Mammary epithelial cell (primary cell): ENCODE measurements at regions not wholly inside any gene's neighbourhood (a gene's known extent, or its start where the extent isn't known, plus 50 kb on each side); places are given as distances from the start of the nearest gene placed in this dataset.

ENCODE experiments used
- EZH2 ChIP-seq: IDR thresholded peaks from 2 replicates; pipeline ENCODE4 v1.6.1; 2012; ENCODE audit warnings: low read length, inconsistent platforms, borderline replicate concordance
- TF ChIP-seq, protein P1 (sequence below), 2 donors: IDR thresholded peaks in 1 of 2; conservative IDR thresholded peaks in 1 of 2; 2 replicates each; pipeline ENCODE4 v1.5.1; 2011 to 2012; ENCODE audit warnings: inconsistent platforms in 2 of 2, low read length in 2 of 2, mild to moderate bottlenecking in 2 of 2, control low read depth in 1 of 2, low read depth in 1 of 2; ENCODE audit not compliant: insufficient read depth in 1 of 2; ENCODE audit errors: extremely low read depth in 1 of 2

DNA sequence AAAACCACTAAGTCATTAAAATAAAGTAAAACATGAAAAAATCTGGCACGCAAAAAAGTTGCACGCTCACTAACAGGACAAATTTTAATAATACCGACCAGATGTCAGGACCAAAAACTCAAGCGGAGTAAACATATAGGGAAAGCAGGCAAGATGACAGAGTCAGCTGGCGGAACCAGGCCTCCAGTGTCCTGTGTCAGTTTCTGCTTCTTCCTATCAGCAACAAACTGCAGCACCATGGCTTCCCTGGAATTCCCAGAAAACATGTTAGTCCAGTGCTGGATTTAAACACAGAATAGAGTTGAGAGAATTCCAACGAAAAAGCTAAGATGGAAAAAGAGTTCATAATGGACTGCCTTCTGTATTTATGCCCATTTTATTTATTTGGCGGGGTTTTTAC lies 169.1 kb upstream of the ARHGEF26 start:
- TF ChIP-seq, protein P1, sequence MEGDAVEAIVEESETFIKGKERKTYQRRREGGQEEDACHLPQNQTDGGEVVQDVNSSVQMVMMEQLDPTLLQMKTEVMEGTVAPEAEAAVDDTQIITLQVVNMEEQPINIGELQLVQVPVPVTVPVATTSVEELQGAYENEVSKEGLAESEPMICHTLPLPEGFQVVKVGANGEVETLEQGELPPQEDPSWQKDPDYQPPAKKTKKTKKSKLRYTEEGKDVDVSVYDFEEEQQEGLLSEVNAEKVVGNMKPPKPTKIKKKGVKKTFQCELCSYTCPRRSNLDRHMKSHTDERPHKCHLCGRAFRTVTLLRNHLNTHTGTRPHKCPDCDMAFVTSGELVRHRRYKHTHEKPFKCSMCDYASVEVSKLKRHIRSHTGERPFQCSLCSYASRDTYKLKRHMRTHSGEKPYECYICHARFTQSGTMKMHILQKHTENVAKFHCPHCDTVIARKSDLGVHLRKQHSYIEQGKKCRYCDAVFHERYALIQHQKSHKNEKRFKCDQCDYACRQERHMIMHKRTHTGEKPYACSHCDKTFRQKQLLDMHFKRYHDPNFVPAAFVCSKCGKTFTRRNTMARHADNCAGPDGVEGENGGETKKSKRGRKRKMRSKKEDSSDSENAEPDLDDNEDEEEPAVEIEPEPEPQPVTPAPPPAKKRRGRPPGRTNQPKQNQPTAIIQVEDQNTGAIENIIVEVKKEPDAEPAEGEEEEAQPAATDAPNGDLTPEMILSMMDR (conservative IDR thresholded peaks at IDR 0.05 in 1 of 2, IDR thresholded peaks at IDR 0.05 in 1 of 2; ENCODE audit: extremely low read depth in 1 of 2, insufficient read depth in 1 of 2, low read depth in 1 of 2, low read length in 2 of 2): no peak
- TF ChIP-seq EZH2: no peak
